ENCODE measurements at regions not wholly inside any gene's neighbourhood (a gene's known extent, or its start where the extent isn't known, plus 50 kb on each side); places are given as distances from the start of the nearest gene placed in this dataset.
A peak's percentile ranks its signal among the peaks of the same experiment; 100 is the strongest.
"Not testable (repeated sequence)": the region's sequence is repeated elsewhere in the genome, so short reads cannot be mapped to it uniquely, and the experiment has no call there.

DNA sequence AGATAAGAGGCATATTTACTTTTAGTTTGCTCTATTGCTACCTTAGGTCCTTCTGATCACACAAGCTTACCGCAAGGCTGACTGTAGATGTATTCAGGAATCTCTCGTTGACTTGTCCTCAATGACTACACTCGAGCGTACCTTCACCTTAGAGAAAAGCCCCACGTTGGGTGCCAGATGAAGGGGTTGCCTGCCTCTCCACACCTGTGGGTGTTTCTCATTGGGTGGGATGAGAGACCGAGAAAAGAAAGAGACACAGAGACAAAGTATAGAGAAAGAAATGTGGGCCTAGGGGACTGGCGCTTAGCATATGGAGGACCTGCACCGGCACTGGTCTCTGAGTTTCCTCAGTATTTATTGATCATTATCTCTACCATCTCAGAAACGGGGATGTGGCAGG, 51.8 kb downstream of the ASCL4 start:
- no peak for DNase-seq (ENCODE audit: low spot score)

DNA sequence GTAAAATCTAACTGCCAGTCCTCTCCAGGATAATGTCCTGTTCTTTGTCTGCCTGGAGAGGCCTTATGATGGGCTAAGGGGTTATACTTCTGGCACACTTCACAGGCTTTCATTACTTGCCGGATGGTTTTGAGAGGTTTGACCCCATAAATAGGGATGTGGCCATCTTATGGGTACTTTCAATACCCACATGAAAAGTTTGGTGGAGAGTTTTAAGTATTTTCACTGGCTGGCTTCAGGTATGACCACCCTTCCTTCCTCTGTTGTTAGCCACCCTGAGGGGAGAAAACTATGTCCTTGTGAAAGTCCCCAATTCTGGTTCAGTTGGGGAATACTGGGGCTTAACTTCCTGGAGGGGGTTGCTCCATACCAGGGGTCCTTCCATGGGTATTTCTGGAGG, 54.8 kb downstream of the ASCL4 start:
- no peak for DNase-seq (ENCODE audit: low spot score)

DNA sequence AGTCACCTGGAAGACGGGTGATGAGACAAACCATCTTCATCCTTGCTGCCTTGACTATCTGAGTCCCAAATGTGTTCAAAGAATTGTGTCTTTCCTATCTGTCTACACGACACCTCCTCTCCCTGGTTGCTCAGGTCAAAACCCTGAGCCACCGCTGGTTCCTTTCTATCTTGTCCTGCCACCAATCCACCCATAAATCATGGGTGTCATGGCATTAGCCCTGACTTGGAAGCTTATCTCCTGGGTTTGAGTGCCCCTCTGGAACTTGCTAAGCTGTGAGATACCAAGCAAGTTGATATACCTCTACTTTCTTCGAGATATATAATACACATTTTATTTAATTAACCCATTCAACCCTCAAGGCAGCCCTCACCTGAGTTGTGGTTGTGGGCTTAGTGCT, 57.9 kb downstream of the ASCL4 start:
- no peak for DNase-seq (ENCODE audit: low spot score)

DNA sequence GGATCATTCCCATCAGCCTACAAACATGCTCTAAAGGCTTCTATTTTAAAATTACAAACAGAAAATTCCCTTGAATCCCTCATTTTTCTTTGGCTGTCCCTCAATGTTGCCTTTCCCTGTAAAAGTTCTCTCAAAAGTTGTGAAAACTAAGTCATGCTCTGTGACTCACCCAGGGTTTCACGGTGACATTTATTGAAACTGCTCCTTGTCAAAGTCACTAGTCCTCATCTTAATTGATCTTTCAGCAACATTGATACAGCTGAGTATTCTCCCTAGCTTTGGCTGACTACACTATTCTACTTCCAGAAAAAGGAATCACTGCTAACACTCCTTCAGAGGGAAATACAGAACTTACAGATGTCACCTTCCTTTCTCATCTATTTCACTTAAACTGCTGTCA, 65.7 kb downstream of the ASCL4 start:
- DNase-seq (ENCODE audit: low spot score) = no peak

DNA sequence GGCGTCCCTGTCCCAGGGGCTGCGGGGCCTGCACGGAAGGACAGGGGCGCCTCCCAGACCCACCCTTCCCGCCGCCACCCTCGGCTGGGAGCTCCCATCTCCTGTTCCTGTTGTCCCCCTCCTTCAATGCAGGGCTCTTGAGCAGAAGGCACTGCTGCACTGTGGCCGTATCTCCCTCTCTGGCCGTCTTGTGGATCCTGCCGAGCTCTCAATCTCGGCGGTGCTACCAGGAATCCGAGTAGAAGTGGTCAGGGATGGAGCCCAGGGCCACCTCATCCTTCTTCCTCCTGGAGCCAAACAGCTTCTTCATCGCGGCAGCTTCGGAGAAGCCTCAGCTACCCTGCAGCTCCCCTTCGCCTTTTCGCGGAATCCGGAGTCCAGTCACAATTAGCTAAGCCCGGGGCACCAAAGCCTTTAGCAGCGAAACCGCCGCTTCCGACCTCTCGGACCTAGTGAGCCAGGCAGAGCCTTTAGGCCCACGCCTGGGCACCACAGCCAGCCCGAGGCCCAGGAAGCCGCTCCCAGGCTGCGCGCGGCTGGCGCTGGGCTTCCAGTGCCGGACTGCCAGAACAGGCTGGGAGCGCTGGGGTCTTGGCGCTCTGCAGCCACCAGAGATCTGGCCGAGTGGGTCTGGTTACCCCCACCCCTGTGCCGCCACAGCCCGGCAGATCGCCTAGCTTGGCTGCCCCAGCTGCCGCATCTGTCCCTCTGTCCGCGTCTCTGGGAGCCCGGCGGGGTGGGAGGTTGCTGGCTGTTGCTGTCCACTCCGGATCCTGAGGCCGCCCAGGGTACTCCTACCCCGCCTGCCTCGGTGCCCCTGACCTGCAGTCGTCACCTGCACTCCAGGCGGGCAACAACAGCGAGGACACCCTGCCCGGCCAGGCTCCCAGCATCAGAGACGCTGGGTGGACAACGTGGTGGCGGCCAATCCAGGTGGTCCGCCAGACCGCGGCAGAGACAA, 69.1 kb downstream of the ASCL4 start:
- no peak for DNase-seq (ENCODE audit: low spot score)

DNA sequence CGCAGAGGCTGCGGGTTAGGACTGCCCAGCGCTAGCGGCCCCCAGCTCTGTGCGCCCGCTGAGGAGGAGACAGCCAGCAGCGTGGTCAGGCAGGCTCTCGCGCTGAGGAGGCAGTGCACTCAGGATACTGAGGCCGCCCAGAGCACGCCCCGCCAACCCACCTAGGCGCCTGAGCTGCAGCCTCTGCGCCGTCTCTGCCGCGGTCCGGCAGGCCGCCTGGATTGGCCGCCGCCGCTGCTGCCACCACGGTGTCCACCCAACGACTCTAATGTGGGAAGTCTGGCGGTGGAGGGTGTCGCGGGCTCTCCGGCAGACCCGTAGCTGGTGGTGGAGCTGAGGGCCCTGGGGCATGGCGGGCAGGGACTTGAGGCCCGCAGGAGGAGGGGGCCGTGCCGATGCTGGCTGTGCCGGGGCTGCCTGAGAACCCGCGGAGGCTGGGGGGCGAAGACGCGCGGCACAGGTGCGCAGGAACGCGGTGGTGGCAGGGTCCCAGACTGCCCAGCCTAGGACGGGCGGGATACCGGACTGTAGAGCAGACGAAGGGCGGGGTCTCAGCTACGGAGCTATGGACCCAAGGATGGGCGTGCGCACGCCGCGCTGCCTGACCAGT, 69.9 kb downstream of the ASCL4 start:
- no peak for DNase-seq (ENCODE audit: low spot score)

DNA sequence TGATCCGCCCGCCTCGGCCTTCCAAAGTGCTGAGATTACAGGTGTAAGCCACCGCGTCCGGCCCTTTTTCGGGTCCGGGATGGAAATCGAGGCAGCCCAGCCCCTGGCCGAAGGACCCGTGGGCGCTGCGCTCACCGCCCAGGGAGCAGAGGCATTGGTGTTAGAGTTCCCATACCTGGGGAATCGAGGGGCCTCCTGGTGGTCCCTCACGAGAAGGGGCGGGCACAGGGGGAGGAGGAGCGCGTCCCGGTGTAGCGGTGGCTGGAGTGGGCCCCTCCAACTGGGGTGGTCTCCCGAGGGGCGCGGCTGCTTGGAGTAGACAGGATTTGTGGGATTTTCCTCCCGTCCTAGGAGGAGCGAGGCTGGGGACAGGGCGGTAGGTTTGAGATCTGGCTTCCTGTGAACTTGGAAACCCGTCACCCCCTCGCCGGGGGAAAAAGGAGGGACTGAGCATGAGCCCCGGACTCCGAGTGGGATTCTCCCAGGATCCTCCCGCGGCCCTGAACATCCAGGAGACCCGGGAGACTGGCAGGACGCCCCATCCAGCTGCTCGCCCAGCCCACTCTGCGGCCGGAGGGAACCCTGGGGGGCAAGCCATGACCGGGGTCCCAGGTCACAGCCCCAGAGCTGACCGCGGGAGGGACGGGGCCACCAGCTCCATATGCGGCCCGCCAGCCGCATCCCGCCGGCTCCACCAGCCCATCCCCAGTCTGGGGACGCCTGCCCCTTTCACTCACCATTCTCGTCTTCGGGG, 70.9 kb downstream of the ASCL4 start:
- DNase-seq (ENCODE audit: low spot score) = no peak

DNA sequence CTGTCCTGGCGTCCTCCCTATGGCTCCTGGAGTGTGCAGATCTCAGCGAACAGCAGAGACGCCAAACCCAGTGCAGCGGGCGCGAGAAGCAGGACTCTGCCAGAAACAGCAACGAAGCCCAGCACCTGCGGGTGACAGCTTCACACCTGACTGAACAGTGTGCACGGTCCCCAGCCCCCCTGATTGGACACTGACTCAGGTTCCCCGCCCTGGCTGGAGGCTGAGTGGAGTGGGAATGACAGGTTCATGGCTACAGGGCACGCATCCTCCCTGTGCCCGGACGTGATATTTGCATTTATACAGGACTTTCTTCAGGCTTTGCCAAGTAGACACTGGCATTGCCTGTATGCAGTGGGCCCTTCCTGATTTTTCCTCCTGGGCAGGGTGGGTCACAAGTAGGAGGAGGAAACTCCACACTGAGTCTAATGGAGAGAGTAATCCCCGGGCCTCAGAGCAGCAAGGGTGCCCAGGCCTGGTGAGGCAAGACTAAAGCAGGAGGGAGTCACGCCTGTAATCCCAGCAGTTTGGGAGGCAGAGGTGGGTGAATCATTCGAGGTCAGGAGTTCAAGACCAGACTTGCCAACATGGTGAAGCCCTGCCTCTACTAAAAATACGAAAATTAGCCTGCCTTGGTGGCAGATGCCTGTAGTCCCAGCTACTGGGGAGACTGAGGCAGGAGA, 71.6 kb downstream of the ASCL4 start:
- no peak for DNase-seq (ENCODE audit: low spot score)

DNA sequence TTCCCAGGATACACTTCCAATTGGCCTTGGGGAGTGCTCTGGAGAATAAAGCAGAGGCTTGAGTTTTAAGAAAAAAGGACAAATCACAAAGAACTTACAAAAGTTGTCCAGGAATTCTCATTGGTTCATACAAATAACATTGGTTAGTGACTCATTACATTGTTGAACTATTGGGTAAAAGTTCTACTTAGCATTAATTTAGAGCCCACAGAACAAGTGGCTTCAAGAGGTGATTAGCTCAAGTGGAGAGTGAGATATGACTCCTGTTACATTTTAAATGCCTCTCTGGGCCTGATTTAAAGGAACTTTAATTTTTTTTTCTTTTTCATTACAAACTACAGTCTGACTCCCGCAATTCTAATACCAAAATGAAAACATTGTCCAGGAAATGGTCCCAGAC, 72.9 kb downstream of the ASCL4 start:
- no peak for DNase-seq (ENCODE audit: low spot score)

DNA sequence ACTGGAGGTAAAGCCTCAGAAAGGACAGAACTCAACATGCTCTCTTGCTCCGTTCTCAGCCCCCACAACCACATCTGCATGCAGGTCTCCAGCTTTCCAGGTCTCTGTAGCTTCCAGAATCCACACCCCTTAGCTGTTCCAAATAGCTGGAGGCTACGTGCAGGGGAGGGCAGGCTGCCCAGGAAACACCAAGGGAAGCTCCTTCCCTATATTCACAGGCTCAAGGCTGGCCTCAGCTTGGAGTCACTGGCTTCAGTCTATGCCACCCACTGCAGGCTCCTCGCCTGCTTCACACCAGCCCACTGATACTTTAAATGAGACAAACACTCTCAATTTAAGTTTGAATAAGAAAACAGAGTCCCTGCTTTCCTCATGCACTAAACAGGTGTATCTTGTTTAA, 73.3 kb downstream of the ASCL4 start:
- DNase-seq (ENCODE audit: low spot score) = no peak

DNA sequence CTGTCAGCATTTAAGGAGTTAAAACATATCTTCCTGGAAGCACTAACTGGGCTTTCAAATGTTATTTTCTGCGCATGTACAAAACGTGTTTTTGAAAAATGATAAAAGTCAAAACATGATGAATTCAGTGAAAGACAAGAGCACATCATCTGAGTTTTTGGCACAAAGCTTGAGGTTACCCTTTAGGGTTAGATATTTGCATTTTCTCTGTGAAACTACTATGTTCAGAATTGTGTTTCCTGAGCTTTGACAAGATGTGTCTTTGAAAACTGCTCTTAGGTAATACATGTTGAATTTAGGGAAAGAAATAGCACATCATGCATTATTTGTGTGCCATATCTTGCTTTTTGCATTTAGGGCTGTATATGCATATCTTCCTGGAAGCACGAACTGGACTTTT, 79.0 kb downstream of the ASCL4 start:
- no peak for DNase-seq (ENCODE audit: low spot score)

DNA sequence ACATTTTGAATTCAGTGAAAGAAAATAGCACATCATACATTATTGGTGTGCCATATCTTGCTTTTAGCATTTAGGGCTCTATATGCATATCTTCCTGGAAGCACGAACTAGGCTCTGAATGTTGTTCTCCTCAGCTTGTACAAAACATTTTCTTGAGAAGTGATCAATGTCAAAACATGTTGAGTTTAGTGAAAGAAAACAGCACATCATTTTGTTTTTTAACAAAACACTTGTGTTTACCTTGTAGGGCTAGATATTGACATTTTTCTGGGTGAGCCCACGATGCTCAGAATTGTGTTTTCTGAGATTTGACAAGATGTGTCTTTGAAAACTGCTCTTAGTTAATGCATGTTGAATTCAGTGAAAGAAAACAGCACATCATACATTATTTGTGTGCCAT, 81.0 kb downstream of the ASCL4 start:
- DNase-seq (ENCODE audit: low spot score) = no peak

DNA sequence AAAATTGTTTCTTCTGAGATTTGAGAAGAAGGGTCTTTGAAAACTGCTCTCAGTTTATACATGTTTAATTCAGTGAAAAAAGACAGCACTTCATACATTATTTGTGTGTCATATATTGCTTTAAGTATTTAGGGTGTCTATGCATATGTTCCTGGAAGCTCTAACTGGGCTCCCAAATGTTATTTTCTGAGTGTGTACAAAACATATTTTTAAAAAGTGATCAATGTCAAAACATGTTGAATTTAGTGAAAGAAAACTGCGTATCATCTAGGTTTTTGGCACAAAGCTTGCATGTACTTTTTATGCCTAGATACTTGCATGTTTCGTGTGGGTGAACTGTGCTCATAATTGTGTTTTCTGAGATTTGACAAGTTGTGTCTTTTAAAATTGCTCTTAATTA, 81.6 kb downstream of the ASCL4 start:
- no peak for DNase-seq (ENCODE audit: low spot score)

DNA sequence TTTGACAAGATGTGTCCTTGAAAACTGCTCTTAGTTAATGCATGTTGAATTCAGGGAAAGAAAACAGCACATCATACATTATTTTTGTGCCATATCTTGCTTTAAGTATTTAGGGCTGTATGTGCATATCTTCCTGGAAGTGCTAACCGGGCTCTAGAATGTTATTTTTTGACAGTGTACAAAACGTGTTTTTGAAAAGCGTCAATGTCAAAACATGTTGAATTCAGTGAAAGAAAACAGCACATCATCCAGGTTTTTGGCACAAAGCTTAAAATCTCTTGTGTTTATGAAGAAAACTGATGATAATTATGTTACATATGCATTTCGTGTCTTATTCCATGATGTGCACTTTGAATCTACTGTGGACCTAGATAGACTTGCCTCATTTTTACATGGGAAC, 82.7 kb downstream of the ASCL4 start:
- DNase-seq (ENCODE audit: low spot score) = no peak

DNA sequence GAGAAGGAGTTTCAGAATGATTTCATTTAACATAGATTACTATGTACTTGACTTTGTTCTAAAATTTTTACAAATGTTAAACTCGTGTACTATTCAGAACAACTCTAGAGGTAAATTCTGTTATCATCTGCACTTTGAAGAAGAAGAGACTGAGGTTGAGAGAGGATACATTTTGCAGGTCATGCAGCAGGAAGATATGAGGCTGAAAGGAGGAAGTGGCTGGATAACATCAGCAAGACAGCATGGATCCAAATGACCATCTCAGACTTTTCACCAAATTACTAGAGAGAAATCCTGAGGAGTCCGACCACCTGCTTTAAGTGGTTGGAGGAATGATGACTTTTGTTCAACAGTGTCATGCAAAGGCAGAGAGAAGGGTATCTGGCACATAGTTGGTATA, 84.9 kb downstream of the ASCL4 start:
- no peak for DNase-seq (ENCODE audit: low spot score)

DNA sequence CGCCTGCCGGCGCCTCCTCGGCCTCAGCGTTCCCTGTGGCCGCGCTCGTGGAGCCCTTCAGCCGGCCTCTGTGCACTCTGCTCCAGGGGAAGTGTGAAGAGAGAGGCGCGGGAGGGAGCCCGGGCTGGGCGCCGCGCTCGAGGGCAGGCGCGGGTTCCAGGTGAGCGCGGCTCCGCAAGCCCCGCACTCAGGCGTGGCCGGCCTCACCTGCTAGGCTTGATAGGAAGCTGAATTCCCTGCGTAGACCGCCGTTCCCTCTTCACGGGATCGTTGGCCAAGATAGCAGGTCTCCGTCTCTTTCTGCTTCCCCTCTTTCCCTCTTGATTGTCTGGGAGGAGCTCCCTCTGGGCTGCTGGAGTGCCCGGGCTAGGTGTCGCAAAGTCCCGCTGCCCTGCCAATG, 89.7 kb downstream of the ASCL4 start:
- DNase-seq (ENCODE audit: low spot score) = no peak

DNA sequence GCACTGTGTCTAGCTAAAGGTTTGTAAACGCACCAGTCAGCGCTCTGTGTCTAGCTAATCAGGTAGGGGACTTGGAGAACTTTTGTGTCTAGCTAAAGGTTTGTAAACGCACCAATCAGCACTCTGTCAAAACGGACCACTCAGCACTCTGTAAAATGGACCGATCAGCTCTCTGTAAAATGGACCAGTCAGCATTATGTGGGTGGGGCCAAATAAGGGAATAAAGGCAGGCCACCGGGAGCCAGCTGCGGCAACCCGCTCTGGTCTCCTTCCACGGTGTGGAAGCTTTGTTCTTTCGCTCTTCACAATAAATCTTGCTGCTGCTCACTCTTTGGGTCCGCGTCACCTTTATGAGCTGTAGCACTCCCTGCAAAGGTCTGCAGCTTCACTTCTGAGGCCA, 90.2 kb downstream of the ASCL4 start:
- DNase-seq (ENCODE audit: low spot score) = not testable (repeated sequence)

DNA sequence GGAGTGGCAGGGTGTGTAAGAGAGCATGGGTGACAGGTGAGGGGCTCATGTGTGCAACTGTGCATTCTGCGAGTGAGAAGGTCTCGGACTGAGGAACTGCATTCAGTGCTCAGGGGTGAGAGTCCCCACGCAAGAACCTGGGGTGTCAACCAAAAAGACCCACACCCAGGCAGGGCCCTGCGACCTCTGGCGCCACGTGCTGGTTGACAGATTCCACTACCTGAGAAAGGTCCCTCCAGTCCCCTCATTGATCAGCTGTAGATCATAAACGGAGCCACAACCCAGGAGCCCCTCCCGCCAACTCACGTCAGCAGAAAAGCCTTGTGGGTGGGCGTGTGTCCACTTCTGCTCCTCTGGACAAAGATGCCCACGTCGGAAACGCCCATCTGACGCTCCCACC, 98.7 kb downstream of the ASCL4 start:
- no peak for DNase-seq (ENCODE audit: low spot score)

DNA sequence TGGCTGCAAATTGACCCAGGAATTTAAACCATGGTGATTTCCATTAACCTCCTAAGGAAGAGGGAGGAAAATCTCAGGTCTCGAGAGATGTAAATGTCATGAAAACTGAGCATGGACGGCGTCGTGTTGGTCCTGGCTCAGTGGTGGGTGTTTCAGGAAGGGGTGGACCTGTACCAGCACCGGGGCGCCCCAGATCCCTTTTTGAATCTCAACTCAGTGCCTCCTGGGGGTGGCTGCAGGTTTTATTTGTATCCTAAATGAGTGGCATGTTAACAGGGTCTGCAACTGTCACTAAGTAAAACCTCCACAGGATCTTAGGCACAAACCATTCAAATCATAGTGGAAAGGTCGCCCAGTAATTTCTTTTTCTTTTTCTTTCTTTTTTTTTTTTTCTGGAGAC, 101.3 kb downstream of the ASCL4 start:
- no peak for DNase-seq (ENCODE audit: low spot score)

DNA sequence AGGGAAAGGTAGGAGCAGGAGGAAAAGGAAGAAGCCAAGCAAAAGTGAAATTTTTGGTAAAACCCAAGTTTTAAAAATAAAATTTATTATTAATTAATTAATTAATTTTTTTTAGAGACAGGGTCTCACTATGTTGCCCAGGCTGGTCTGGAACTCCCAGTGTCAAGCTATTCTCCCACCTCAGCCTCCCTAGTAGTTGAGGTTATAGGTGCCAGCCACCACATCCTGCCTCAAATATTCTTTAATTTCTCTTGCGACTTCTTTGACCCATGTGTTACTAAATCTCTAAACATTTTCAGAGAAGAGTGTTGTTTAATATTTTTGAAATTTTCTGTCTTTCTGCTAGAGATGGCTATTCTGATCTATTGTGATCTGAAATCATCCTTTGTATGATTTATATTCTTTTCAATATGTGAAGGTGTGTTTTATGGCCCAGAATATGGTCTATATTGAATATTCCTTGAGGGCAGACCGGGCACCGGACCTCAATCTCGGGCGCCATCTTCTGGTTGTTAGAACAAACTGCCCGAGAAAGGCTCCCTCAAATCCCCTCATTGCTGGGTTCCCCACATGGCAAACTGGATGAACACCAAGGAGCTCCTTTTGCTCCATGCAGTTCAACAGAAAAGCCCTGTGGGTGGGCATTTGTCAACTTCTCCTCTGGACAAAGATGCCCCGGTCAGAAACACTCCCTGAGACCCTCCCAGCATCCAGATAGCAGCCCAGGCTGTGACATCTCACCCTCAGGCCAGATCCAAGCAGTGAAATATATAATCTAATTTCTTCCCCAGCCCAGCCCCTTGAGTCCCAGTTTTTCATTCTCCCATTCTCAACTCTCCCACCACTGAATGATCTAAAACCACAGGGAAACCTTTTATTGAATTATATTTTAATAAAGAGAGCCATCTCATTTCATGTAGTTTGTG, 110.5 kb downstream of the ASCL4 start:
- DNase-seq (ENCODE audit: low spot score) = peak; percentile 59

DNA sequence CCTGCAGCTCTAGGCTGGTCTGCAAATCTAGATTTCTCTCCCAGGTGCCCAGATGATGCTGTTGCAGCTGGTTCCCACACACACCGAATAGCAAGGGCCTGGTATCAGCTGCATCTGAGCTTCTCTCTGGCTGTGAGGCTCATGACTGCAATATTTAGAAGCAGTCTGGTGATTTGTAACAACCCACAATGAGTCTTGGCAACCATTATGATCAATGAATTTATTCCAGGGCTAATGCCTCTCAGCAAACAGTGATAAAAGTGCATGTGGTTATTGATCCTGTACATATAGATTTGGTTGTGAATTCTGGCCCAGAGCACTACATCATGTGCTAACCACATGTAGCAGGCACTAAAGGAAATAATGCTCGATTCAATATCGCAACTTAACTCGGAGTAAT, 114.3 kb downstream of the ASCL4 start:
- DNase-seq (ENCODE audit: low spot score) = no peak
